ENCODE measurements at regions not wholly inside any gene's neighbourhood (a gene's known extent, or its start where the extent isn't known, plus 50 kb on each side); places are given as distances from the start of the nearest gene placed in this dataset.

GRCh38 chr3:152745646-152746045 is 89.3 kb upstream of the P2RY1 start:
- Histone ChIP-seq H3K27me3 (replicated peaks in 1 of 2; ENCODE audit: control insufficient read depth in 2 of 2, insufficient read depth in 2 of 2, low read length in 1 of 2) (no peaks in the 10 kb centered on the region), H3K9me3 (replicated peaks; ENCODE audit: control insufficient read depth, insufficient read depth, low read length) (peaks cover 8% of the 10 kb centered on the region; the same call in 2 of the 3 replicates), H3K4me3 (no peak overlapping the region), H3K79me2 (ENCODE audit: control insufficient read depth, insufficient read depth, low read length) (no peaks in the 10 kb centered on the region), H3K4me1 (ENCODE audit: control insufficient read depth, insufficient read depth, low read length) (peaks cover 7% of the 10 kb centered on the region), H3K9ac (ENCODE audit: control insufficient read depth, insufficient read depth, low read length) (no peak overlapping the region), H3K4me2 (ENCODE audit: control insufficient read depth, insufficient read depth) (no peak overlapping the region), H4K20me1 (ENCODE audit: control insufficient read depth, insufficient read depth) (no peaks in the 10 kb centered on the region), H3K27ac (ENCODE audit: control insufficient read depth, insufficient read depth) (no peak overlapping the region), H3K36me3 (ENCODE audit: control insufficient read depth in 2 of 2, insufficient read depth in 2 of 2, low read length in 1 of 2) (no peaks in the 10 kb centered on the region), H2AFZ (ENCODE audit: control insufficient read depth, low read depth, low read length) (no peak overlapping the region)
- CTCF ChIA-PET, result interaction anchor here (1.2 kb wide), 1 partner anchor 50 kb away, joined by 4 read pairs; no protein-coding TSS in a partner anchor
- BruUV-seq (replicated peaks), result no TSS peak
- SMC1A ChIA-PET (ENCODE audit: uncharacterized antibody, unreplicated experiment), result interaction anchor here (0.9 to 1.4 kb wide), 2 partner anchors 20 to 26 kb away, joined by 3 read pairs; no protein-coding TSS in a partner anchor
- in situ Hi-C loops (cut with MboI), result no loop called here
- DNase-seq (ENCODE audit: low read depth, low spot score) (no peak), ATAC-seq (no peak), FAIRE-seq (no peak)
- 91% methylated on average over 1 of the region's 1 CpG for WGBS (ENCODE audit: insufficient coverage, insufficient replicate concordance, low lambda C conversion rate, missing lambda C conversion rate)
- intact Hi-C loops (cut with micrococcal nuclease; ENCODE audit: unreplicated experiment), result no loop called here
- RAD21 ChIA-PET (ENCODE audit: unreplicated experiment), result no interaction called here
- POLR2A ChIA-PET, result no interaction called here
- TF ChIP-seq ATF7 (IDR thresholded peaks at IDR 0.05; ENCODE audit: low read depth), result no peak
- TF ChIP-seq, protein P1, sequence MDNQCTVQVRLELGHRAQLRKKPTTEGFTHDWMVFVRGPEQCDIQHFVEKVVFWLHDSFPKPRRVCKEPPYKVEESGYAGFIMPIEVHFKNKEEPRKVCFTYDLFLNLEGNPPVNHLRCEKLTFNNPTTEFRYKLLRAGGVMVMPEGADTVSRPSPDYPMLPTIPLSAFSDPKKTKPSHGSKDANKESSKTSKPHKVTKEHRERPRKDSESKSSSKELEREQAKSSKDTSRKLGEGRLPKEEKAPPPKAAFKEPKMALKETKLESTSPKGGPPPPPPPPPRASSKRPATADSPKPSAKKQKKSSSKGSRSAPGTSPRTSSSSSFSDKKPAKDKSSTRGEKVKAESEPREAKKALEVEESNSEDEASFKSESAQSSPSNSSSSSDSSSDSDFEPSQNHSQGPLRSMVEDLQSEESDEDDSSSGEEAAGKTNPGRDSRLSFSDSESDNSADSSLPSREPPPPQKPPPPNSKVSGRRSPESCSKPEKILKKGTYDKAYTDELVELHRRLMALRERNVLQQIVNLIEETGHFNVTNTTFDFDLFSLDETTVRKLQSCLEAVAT (IDR thresholded peaks at IDR 0.05), result no peak
- TF ChIP-seq MTA2 (IDR thresholded peaks at IDR 0.05; ENCODE audit: low read depth), result no peak
- TF ChIP-seq CTCF (IDR thresholded peaks at IDR 0.05 in 2 of 3, conservative IDR thresholded peaks at IDR 0.05 in 1 of 3; ENCODE audit: control insufficient read depth in 2 of 3, extremely low read depth in 1 of 3, insufficient read depth in 1 of 3, low read depth in 3 of 3, low read length in 3 of 3), result no peak
- no peak for TF ChIP-seq BRCA1 (IDR thresholded peaks at IDR 0.05; ENCODE audit: low read depth, low read length)
- TF ChIP-seq NFYA (IDR thresholded peaks at IDR 0.05; ENCODE audit: borderline replicate concordance, low read depth, low read length), result no peak
- no peak for TF ChIP-seq RAD21 (IDR thresholded peaks at IDR 0.05; ENCODE audit: insufficient read depth, low read depth, low read length)
- no peak for TF ChIP-seq MYB (IDR thresholded peaks at IDR 0.05; ENCODE audit: borderline replicate concordance, low read depth, low read length)
- no peak for TF ChIP-seq ESRRA (IDR thresholded peaks at IDR 0.05; ENCODE audit: low read length)
- no peak for TF ChIP-seq POU2F2 (IDR thresholded peaks at IDR 0.05; ENCODE audit: borderline replicate concordance, low read depth, low read length)
- TF ChIP-seq, protein P2, sequence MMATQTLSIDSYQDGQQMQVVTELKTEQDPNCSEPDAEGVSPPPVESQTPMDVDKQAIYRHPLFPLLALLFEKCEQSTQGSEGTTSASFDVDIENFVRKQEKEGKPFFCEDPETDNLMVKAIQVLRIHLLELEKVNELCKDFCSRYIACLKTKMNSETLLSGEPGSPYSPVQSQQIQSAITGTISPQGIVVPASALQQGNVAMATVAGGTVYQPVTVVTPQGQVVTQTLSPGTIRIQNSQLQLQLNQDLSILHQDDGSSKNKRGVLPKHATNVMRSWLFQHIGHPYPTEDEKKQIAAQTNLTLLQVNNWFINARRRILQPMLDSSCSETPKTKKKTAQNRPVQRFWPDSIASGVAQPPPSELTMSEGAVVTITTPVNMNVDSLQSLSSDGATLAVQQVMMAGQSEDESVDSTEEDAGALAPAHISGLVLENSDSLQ (IDR thresholded peaks at IDR 0.05), result no peak
- TF ChIP-seq, protein P3, sequence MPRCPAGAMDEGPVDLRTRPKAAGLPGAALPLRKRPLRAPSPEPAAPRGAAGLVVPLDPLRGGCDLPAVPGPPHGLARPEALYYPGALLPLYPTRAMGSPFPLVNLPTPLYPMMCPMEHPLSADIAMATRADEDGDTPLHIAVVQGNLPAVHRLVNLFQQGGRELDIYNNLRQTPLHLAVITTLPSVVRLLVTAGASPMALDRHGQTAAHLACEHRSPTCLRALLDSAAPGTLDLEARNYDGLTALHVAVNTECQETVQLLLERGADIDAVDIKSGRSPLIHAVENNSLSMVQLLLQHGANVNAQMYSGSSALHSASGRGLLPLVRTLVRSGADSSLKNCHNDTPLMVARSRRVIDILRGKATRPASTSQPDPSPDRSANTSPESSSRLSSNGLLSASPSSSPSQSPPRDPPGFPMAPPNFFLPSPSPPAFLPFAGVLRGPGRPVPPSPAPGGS (IDR thresholded peaks at IDR 0.05; ENCODE audit: borderline replicate concordance, insufficient read depth, low read depth, low read length, poor library complexity, severe bottlenecking), result no peak
- no peak for TF ChIP-seq TBL1XR1 (IDR thresholded peaks at IDR 0.05; ENCODE audit: low read depth, low read length)
- no peak for TF ChIP-seq RBBP5 (conservative IDR thresholded peaks at IDR 0.05)
- no peak for TF ChIP-seq LARP7 (IDR thresholded peaks at IDR 0.05)
